Left colon (tissue), 2 donors: ENCODE measurements at regions not wholly inside any gene's neighbourhood (a gene's known extent, or its start where the extent isn't known, plus 50 kb on each side); places are given as distances from the start of the nearest gene placed in this dataset.

Experiments
- ATAC-seq: fragments of 200-7000 bp; cut with Tn5 transposase; one replicate; pipeline ENCODE4 v1.9.1; 2020; ENCODE audit warnings: mild to moderate bottlenecking, moderate library complexity
- DNase-seq, 2 donors: peaks; one replicate each; pipeline ENCODE4 v3.0.0-alpha.2; 2020
- intact Hi-C, 2 donors: fragments of 100-400 bp; cut with DNase I in 1 of 2; cut with micrococcal nuclease in 1 of 2; formaldehyde crosslinking; loops; one replicate each; pipeline versions ENCODE4 v1.11.2 to v1.14.0; 2022; cut with DNase I, micrococcal nuclease
- donor health status: DM: no; HTN: no; CAD: no.
- donor health status: DM: yes; HTN: yes; CAD: no.

DNA sequence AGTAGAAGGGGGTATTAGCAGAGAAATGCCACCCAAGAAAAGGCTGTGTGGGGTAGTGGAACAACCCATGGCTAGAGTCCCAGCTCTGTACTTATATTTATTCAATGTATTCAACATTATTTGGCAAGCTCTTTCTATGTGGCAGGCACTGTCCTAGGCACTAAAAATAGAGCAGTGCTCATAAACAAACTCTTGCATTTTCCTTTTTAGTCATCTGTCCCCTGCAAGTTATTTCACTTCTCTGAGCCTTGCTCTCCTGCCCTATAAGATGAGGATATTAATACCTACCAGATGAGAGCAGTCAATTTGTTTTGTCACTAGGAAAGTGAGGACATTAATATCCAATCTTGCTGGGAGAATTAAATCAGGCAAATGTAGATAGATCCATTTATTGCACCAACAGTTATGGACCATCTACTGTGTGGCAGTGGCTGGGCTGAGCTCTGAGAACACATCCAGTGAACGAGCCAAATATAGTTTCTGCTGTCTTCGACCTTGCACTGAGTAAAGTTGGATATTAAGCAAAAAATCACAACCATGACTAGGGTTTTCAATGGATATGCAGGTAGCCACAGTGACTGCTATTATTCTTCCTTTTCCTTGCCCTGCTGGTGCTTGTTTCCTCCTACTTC is 314.3 kb upstream of the TBX3 start:
- intact Hi-C loops = no loop called here
- ATAC-seq = no peak
- DNase-seq = no peak

DNA sequence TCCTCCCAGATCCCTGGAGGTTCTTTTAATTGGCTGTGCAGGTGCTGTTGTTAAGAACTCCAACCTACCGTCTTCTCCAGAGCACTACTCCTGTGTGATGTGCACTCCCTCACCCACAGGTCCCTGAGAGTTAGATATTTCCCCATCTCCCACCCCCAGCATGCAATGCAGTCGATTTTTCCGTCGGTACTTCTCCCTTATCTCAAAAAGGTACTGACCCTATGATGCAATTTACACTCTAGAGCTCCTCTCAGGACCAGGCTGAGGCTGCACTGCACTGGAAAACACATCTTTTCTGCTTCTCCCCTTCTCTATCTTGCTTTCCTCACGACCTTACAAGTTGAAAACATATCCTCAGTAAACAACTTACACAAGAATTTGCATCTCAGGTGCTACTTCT is 312.4 kb upstream of the TBX3 start:
- intact Hi-C loops = no loop called here
- no peak for ATAC-seq
- no peak for DNase-seq

DNA sequence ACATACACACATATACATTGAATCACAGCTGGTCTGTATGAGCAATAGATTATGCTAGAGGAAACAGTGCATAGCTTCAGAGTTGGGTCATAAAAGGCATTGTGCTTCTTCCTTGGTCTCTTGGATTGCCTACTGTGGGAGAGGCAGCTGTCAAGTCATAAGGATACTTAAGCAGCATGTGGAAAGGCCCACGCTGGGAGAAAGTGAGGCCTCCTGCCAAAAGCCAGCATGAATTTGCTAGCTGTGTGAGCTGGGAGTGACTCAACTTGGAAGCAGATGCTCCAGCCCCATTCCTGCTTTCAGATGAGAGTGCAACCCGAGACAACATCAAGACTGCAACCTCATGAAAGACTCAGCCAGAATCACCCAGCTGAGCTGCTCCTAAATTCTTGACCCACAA is 311.9 kb upstream of the TBX3 start:
- intact Hi-C loops = no loop called here
- DNase-seq = no peak
- no peak for ATAC-seq

DNA sequence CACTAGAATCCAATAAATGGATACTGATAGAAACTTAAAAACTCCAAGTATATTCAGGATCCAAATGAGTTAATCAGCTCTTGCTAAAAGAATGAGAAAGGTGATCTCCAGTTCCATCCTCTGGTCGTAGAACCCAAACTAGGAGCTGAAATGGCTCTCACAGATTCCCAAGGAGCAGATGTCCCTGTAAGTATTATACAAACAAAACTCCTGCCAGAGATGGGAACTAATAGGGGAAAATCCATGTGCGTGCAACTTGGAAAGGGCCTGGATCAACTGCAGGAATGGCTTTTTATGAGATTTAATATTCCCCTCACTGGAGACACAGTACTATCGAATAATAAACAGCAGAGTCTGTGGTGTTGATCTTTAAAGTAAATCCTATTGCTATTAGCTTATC is 309.2 kb upstream of the TBX3 start:
- ATAC-seq (no peak), DNase-seq (no peak)
- intact Hi-C loops = no loop called here

DNA sequence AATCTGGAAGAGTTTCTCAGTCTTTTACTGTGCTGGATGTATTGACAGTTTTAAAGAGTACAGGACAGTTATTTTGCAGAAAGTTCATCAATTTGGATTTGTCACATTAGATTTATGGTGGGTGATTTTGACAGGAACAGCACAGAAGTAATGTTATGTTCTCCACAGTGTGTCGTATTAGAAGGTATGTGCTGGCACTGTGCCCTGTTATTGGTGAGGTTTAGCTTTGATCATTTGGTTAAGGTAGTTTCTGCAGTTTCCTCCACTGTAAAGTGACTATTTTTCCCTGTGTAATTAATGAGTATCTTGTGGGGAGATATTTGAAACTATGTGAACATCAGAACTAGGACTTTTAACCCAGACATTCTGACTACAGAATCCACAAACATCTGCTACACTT is 308.5 kb upstream of the TBX3 start:
- DNase-seq = no peak
- no peak for ATAC-seq
- intact Hi-C loops = no loop called here

DNA sequence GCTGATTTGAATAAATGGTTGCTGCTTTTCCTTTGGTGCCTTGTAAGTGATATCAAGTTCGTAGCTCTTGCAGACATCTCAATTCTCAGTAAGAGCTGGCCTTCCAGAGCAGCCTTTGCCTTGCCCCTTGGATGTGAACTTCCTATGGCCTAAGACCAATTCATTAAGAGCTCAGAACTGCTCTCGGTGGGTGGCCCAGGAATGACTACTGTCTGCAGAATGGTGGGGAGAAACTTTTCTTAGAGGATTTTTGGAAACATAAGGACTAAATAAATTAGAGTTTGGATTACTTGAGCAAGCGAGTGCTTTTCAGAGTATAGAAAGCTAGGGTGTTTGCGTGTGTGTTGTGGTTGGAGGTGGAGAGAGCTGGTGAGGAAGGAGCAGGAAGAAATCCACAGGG is 306.4 kb upstream of the TBX3 start:
- no peak for ATAC-seq
- DNase-seq = no peak
- intact Hi-C loops = no loop called here

DNA sequence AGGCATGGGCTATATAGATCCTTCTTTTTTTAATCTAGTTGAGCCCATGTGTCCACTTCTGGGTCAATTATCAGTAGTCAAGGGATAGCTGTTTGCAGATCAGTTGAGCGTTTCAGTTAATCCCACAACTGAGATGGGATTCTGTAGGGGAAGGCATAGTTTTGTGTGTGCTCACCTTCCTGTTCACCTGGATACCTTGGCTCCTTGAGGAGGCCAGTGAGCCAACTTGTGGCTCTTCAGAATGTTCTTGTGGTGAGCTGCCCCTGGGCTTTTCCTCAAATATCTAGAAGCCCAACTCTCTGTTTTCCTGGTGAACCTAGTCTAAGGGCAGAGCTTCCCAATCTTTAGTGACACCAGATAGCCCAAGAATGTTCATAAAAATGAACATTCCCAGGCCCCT is 302.9 kb upstream of the TBX3 start:
- intact Hi-C loops = no loop called here
- ATAC-seq (no peak), DNase-seq (no peak)

DNA sequence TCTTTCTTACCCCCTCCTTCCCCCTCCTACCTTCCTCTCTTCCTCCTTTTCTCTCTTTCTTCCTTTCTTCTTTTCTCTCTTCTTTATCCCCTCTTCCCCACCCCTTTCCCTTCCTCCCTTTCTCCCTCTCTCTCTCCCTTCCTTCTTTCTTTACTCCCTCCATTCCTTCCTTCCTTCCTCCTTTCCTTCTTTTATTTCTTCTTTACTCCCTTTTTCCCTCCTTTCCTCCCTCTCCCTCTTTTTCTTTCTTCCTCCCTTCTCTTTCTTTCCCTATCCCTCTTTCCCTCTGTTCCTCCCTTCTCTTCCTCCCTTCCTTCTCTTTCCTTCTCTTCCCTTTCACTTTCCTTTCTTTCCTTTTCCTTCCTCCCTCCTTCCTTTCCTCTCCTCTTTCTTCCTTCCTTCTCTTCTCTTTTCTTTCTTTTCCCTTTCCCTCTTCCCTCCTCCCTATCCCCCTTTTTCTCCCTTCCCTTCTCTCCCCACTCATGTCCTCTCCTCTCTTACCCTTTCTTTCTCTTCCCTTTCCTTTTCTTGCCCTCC is 302.3 kb upstream of the TBX3 start:
- DNase-seq = no peak
- ATAC-seq = no peak
- intact Hi-C loops = no loop called here

DNA sequence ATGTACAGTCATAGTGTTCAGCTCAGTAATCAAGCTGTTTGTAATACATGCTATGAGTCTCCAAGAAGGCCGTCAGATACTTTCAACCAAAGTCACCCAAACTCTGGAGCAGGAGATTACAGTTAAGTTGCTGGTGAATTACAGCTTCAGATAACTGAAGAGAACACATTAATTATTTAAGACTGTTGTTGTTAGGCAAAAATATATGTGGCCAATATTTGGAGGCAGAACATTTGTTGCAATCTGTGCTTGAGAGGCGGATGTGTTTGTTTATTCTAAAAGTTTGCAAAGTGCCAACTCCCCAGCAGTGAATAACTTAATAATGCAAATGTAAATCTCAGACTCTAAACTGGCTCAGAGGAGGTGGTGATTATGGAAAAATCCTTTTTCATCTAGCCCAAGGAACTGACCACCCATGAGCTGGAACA is 300.7 kb upstream of the TBX3 start:
- intact Hi-C loops = no loop called here
- ATAC-seq (no peak), DNase-seq (no peak)

DNA sequence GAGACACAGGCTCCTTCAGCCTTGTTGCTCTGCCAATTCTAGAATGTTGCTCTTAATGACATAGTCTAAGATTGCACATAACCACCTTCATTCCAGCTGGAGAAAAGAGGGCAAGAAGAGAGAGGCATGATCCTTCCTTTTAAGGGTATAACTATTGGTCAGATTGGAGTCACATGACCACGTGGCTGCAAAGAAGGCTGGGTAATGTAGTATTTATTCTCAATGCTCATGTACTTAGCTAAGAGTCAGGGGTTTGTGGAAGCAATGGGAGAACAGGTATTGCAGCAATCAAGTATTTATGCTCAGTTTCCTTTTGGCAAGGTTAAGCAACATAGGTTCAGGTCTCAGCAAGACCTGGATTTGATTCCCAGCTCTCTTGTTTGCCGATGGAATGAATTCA is 298.8 kb upstream of the TBX3 start:
- ATAC-seq (no peak), DNase-seq (no peak)
- intact Hi-C loops = no loop called here

DNA sequence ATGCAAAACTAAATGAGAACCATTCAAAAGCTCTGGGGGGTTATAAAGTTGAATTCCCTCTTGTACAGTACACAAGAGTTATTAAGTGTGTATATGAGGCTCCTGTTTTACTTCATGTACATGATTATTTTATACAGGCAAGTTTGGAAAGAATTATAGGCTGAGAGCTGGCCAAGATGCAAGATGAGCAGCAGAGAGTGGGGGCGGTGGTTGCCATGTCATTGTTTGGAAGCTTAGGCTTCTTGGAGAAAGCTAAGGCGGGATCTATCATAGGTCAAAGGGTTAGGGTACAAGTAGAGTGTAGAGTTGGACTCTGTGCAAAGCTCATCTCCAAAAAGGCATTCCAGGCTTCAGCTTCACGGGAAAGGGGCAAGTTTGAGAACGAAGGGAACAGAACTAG is 297.1 kb upstream of the TBX3 start:
- DNase-seq (no peak), ATAC-seq (no peak)
- intact Hi-C loops = no loop called here

DNA sequence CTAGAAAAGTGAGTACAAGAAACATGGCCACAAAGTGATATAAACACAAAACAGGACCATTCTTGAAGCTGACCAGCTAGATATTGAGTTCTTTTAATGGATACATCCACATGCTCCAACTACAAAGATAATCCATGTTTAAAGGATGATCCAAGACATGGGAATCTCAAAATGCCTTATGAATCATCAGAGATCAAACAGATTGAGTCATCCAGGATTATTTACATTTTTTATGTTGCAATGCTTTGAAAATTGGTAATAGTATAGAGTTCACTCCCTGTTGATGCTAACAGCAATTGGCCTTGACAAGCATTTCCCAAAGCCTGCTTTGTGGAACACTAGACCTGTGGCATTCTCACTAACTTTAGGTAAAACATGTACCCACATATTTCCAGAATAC is 293.0 kb upstream of the TBX3 start:
- intact Hi-C loops = no loop called here
- DNase-seq = no peak
- no peak for ATAC-seq

DNA sequence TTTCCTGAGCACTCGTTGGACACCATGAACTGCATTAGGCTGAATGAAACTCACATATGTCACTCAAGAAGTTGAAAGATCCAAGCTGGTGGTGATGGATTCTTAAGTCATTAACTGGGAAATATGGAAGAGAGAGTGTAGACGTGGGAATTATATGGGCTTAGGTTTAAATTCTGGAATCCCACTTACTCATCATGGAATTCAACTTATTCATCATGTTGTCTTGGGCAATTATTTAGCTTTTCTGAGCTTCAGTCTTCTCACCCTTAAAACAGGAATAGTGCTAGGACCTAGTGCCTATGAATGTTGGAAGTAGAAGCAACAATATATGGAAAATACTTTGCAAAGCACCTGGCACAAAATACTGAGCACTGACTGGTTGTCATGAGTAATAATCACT is 292.4 kb upstream of the TBX3 start:
- DNase-seq (no peak), ATAC-seq (no peak)
- intact Hi-C loops = no loop called here

DNA sequence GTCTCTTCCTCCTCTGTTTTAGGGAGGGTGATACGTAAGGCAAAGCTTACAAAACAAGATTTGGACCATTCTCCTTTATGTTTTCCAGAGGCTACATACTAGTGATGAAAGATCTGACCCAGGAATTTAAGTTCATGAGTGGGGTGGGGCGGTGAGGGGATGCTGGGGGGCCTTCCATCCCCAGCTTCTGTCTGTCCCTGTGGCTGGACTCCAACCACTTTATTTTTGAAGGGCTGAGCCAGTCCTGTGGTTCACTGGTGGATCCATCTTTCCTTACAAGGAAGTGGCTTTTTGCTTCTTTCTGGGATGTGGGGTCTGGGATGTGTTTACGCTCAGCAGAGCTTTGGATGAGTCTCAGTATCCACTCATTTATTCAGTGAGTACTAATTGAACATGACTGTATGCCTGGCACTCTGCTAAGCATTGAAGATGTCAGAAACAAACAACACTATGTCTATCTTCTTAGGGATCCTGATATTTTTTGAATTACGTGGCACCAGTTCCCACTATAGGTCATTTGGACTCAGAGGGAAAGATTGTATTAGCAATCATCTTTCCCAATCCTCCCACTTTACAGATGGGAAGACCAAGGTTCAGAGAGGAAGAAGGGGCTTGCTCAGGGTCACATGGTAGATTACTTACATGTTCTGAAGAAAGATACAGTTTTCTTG is 291.8 kb upstream of the TBX3 start:
- ATAC-seq (no peak), DNase-seq (no peak)
- intact Hi-C loops = no loop called here

DNA sequence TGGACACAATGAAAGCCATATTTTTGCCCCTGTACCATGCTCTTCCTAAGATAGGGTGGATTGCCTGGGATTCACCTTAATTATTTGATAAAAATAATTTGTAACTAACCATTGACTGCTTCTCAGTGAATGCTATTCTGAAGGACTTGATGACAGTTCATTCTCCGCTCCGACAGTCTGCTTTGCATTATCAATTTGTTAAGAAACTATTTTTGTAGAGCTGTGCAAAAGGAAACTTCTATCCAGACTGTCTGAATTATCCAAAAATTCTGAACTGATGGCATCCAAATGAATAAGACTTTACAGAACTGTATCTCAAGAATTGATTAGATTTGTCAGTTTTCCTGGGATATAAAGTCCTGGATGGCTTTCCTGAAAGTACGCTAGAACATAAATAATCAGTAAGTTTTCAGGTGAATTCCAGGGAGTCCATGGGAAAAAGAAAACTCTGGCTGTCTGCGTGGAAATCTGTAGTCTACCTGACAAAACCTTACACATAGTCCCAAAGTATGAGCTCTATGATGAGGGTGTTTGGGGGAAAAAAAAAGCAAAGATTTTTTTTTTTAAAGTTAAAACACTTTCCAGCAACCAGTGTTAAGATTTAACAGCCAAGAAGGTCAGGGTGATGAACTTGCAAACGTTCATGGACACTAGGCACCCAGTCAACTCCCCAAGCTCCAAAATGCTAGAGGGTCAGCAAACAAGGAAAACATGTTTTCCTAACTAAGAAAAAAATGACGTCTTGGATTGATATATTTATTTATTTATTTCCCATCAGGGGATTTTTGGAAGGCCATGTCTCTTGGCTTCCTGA is 291.1 kb upstream of the TBX3 start:
- no peak for ATAC-seq
- intact Hi-C loops = no loop called here
- DNase-seq = no peak

DNA sequence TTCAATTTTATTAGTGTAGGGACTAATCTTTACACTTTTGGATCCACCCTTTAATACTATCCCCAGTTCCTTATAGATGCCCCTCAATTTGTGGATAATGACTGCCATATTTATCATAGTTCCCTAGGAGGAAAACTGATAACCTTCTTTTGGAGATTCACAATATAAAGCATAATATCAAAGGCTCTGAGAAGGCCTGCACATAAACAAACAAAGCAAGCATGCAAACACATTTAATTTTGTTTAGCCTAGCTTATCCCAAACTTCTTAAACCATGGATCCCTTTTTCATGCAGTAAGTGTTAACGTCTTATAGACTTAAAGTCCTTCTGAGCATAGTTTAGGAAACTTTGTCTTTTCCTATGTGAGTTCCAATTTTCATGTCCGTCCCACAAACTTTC is 290.4 kb upstream of the TBX3 start:
- ATAC-seq (no peak), DNase-seq (no peak)
- intact Hi-C loops = no loop called here

DNA sequence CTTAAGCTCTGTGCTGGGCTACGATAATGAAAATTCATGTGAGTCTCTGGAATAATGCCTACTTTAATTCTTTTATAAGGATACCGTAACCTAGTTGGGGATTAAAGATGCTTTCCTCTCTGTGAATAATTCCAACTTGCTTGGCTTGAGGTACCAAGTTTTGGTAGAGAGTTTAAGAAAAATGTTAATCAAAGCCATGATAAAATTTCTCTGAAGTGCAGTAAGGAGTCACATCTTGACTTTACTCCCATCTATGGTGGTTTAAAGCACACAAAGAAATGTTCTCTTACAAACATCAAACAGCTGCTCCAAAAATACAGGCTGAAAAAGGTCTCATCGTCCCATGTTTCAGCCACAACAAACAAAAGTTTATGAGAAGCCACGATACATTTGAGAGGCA is 284.8 kb upstream of the TBX3 start:
- DNase-seq = no peak
- intact Hi-C loops = no loop called here
- no peak for ATAC-seq

DNA sequence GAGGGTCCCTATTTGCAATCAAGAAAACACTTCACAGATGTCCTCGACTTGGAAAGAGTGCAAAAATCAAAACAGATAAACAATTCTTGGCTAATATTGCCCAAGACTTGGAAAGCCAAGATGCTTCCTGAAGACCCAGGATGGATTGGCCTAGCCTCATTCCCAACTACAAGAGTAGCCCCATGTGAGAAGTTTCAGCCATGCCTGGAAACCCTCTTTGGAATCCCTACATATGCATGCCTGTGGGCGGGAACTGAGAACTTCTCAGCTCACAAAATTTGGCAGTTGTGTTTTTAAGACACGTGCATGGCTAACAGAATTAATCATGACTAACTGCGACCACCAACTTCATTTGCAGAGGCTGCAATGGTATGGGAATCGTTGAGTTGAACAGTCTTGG is 283.2 kb upstream of the TBX3 start:
- DNase-seq = no peak
- intact Hi-C loops = no loop called here
- no peak for ATAC-seq

DNA sequence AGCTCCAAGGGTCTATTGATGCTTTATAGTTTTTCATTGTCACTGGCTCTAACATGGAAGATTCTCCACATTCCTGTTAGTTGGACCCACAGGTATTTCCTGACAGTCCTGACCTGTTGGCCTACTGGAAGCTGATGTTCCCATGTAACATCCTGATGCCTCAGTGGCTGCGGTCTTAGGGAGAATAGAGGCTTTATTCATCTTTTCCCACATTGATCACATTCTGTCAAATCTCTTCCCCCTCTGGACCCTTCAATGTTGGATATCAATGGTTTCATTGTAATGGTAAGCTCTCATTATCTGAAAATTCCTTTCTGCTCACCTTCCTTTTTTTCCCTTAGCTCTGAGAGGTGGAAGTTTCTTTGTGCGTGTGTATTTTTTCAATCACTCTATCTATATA is 280.9 kb upstream of the TBX3 start:
- ATAC-seq (no peak), DNase-seq (no peak)
- intact Hi-C loops = no loop called here

DNA sequence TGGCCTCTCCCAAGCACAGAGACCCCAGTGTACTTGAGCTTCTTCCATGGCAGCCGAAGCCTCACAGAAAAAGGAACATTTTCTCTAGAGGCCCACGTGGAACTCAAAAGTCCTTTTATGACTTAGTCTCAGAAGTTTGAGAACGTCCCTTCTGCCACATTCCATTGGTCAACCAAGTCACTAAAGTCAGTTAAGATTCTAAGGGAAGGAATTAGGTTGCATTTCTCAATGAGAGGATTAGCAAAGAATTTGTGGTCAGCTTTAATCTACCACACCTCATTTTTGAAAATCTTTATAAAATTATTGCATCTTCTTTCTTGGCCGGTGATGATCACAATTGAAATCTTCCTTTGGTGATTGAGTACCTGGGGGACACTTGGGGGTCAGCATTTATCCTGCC is 279.9 kb upstream of the TBX3 start:
- DNase-seq (no peak), ATAC-seq (no peak)
- intact Hi-C loops = no loop called here
